ENCODE measurements at regions not wholly inside any gene's neighbourhood (a gene's known extent, or its start where the extent isn't known, plus 50 kb on each side); places are given as distances from the start of the nearest gene placed in this dataset.

GRCh38 chr2:239889641-239890121 is 135.5 kb downstream of the NDUFA10 start:
- no peak for DNase-seq
- H3K9me3 ChIP-seq (ENCODE audit: low read length) = no peaks in the 10 kb centered on the region
- H3K4me3 Mint-ChIP-seq = no peak overlapping the region
- H3K36me3 ChIP-seq (ENCODE audit: insufficient read depth, low read length) = no peaks in the 10 kb centered on the region
- peaks cover 10 to 15% of the 10 kb centered on the region in 2 donors for H3K27me3 Mint-ChIP-seq
- CTCF ChIA-PET = no interaction called here
- POLR2A ChIA-PET = no interaction called here
- no peaks in the 10 kb centered on the region for H3K27me3 ChIP-seq (ENCODE audit: insufficient read depth, low read length, poor library complexity, severe bottlenecking)
- peaks cover 0 to 2% (median 1%) of the 10 kb centered on the region in 3 donors for H3K36me3 Mint-ChIP-seq
- H3K4me1 Mint-ChIP-seq = no peaks in the 10 kb centered on the region
- no peak overlapping the region for H3K4me3 ChIP-seq (ENCODE audit: low read length)
- H3K27ac Mint-ChIP-seq = peak overlapping the region in 1 of 8 donors; percentile 52
- no peak overlapping the region for H3K27ac ChIP-seq (ENCODE audit: low read depth, low read length)
- peaks cover 8 to 20% (median 16%) of the 10 kb centered on the region in 5 donors for H3K9me3 Mint-ChIP-seq
- no peaks in the 10 kb centered on the region for H3K4me1 ChIP-seq (ENCODE audit: insufficient read depth, low read length)

- Histone ChIP-seq H3K27ac (ENCODE audit: low read depth, low read length) (no peak overlapping the region), H3K9me3 (ENCODE audit: low read length) (no peaks in the 10 kb centered on the region), H3K36me3 (ENCODE audit: insufficient read depth, low read length) (no peaks in the 10 kb centered on the region), H3K4me1 (ENCODE audit: insufficient read depth, low read length) (no peaks in the 10 kb centered on the region), H3K27me3 (ENCODE audit: insufficient read depth, low read length, poor library complexity, severe bottlenecking) (no peaks in the 10 kb centered on the region), H3K4me3 (ENCODE audit: low read length) (no peak overlapping the region)
- Mint-ChIP-seq H3K4me3 (no peak overlapping the region), H3K27me3 (peaks cover 3 to 7% of the 10 kb centered on the region in 2 donors), H3K27ac (no peak overlapping the region), H3K9me3 (peaks cover 15 to 23% (median 23%) of the 10 kb centered on the region in 5 donors), H3K4me1 (no peaks in the 10 kb centered on the region), H3K36me3 (peaks cover 0 to 6% (median 1%) of the 10 kb centered on the region in 3 donors)
- CTCF ChIA-PET = no interaction called here
- POLR2A ChIA-PET = no interaction called here
- DNase-seq = no peak
Measured at GRCh38 chr2:239887604-239888003, 137.5 kb downstream of the NDUFA10 start.

- Mint-ChIP-seq H3K9me3 (peaks cover 15 to 23% (median 23%) of the 10 kb centered on the region in 5 donors), H3K27ac (no peak overlapping the region), H3K36me3 (peaks cover 0 to 6% (median 3%) of the 10 kb centered on the region in 3 donors), H3K4me3 (no peak overlapping the region), H3K27me3 (peaks cover 7 to 10% of the 10 kb centered on the region in 2 donors), H3K4me1 (peaks cover 3 to 6% (median 4%) of the 10 kb centered on the region in 3 donors)
- ChIA-PET CTCF (no interaction called here), POLR2A (no interaction called here)
- H3K36me3 ChIP-seq (ENCODE audit: insufficient read depth, low read length) = no peaks in the 10 kb centered on the region
- H3K9me3 ChIP-seq (ENCODE audit: low read length) = no peaks in the 10 kb centered on the region
- no peaks in the 10 kb centered on the region for H3K4me1 ChIP-seq (ENCODE audit: insufficient read depth, low read length)
- no peak overlapping the region for H3K4me3 ChIP-seq (ENCODE audit: low read length)
- no peak for DNase-seq
- no peak overlapping the region for H3K27ac ChIP-seq (ENCODE audit: low read depth, low read length)
- no peaks in the 10 kb centered on the region for H3K27me3 ChIP-seq (ENCODE audit: insufficient read depth, low read length, poor library complexity, severe bottlenecking)
Measured at GRCh38 chr2:239886781-239887180, 138.4 kb downstream of the NDUFA10 start.

GRCh38 chr2:239884875-239885274 is 140.3 kb downstream of the NDUFA10 start:
- H3K36me3 Mint-ChIP-seq = peaks cover 0 to 6% (median 3%) of the 10 kb centered on the region in 3 donors
- peaks cover 3 to 6% (median 4%) of the 10 kb centered on the region in 3 donors for H3K4me1 Mint-ChIP-seq
- no peaks in the 10 kb centered on the region for H3K36me3 ChIP-seq (ENCODE audit: insufficient read depth, low read length)
- no peak overlapping the region for H3K4me3 Mint-ChIP-seq
- H3K9me3 Mint-ChIP-seq = peaks cover 15 to 23% (median 23%) of the 10 kb centered on the region in 5 donors
- no peak overlapping the region for H3K27ac ChIP-seq (ENCODE audit: low read depth, low read length)
- no peak for DNase-seq
- no peaks in the 10 kb centered on the region for H3K27me3 ChIP-seq (ENCODE audit: insufficient read depth, low read length, poor library complexity, severe bottlenecking)
- no peaks in the 10 kb centered on the region for H3K9me3 ChIP-seq (ENCODE audit: low read length)
- ChIA-PET CTCF (no interaction called here), POLR2A (no interaction called here)
- no peaks in the 10 kb centered on the region for H3K4me1 ChIP-seq (ENCODE audit: insufficient read depth, low read length)
- H3K4me3 ChIP-seq (ENCODE audit: low read length) = no peak overlapping the region
- H3K27ac Mint-ChIP-seq = no peak overlapping the region
- peaks cover 12 to 14% of the 10 kb centered on the region in 2 donors for H3K27me3 Mint-ChIP-seq

GRCh38 chr2:239884051-239884405 is 141.1 kb downstream of the NDUFA10 start:
- no peak overlapping the region for H3K4me3 ChIP-seq (ENCODE audit: low read length)
- H3K27me3 ChIP-seq (ENCODE audit: insufficient read depth, low read length, poor library complexity, severe bottlenecking) = no peaks in the 10 kb centered on the region
- DNase-seq = no peak
- H3K27ac ChIP-seq (ENCODE audit: low read depth, low read length) = no peak overlapping the region
- ChIA-PET POLR2A (no interaction called here), CTCF (no interaction called here)
- no peaks in the 10 kb centered on the region for H3K9me3 ChIP-seq (ENCODE audit: low read length)
- Mint-ChIP-seq H3K4me3 (no peak overlapping the region), H3K36me3 (peaks cover 0 to 6% (median 3%) of the 10 kb centered on the region in 3 donors), H3K27me3 (peaks cover 15% of the 10 kb centered on the region in 2 donors), H3K9me3 (peaks cover 15 to 23% (median 23%) of the 10 kb centered on the region in 5 donors), H3K27ac (no peak overlapping the region), H3K4me1 (peaks cover 3 to 6% (median 4%) of the 10 kb centered on the region in 3 donors)
- H3K4me1 ChIP-seq (ENCODE audit: insufficient read depth, low read length) = no peaks in the 10 kb centered on the region
- H3K36me3 ChIP-seq (ENCODE audit: insufficient read depth, low read length) = no peaks in the 10 kb centered on the region

GRCh38 chr2:239883326-239884050 is 141.7 kb downstream of the NDUFA10 start:
- no peak overlapping the region for H3K27ac ChIP-seq (ENCODE audit: low read depth, low read length)
- ChIA-PET CTCF (no interaction called here), POLR2A (no interaction called here)
- Mint-ChIP-seq H3K4me1 (peaks cover 3 to 6% (median 4%) of the 10 kb centered on the region in 3 donors), H3K27me3 (peaks cover 15% of the 10 kb centered on the region in 2 donors), H3K27ac (no peak overlapping the region), H3K36me3 (peaks cover 0 to 6% (median 3%) of the 10 kb centered on the region in 3 donors), H3K4me3 (no peak overlapping the region), H3K9me3 (peaks cover 15 to 23% (median 23%) of the 10 kb centered on the region in 5 donors)
- H3K9me3 ChIP-seq (ENCODE audit: low read length) = no peaks in the 10 kb centered on the region
- no peak overlapping the region for H3K4me3 ChIP-seq (ENCODE audit: low read length)
- H3K36me3 ChIP-seq (ENCODE audit: insufficient read depth, low read length) = no peaks in the 10 kb centered on the region
- DNase-seq = no peak
- no peaks in the 10 kb centered on the region for H3K27me3 ChIP-seq (ENCODE audit: insufficient read depth, low read length, poor library complexity, severe bottlenecking)
- no peaks in the 10 kb centered on the region for H3K4me1 ChIP-seq (ENCODE audit: insufficient read depth, low read length)

- Histone ChIP-seq H3K27me3 (ENCODE audit: insufficient read depth, low read length, poor library complexity, severe bottlenecking) (no peaks in the 10 kb centered on the region), H3K36me3 (ENCODE audit: insufficient read depth, low read length) (no peaks in the 10 kb centered on the region), H3K27ac (ENCODE audit: low read depth, low read length) (no peak overlapping the region), H3K4me3 (ENCODE audit: low read length) (no peak overlapping the region), H3K9me3 (ENCODE audit: low read length) (no peaks in the 10 kb centered on the region), H3K4me1 (ENCODE audit: insufficient read depth, low read length) (no peaks in the 10 kb centered on the region)
- H3K27ac Mint-ChIP-seq = peak overlapping the region in 1 of 8 donors; percentile 3
- POLR2A ChIA-PET = no interaction called here
- CTCF ChIA-PET = interaction anchor here (0.9 to 1.3 kb wide), 3 partner anchors 12 to 740 kb away, joined by 3 to 4 read pairs (median 3); no protein-coding TSS in a partner anchor
- peaks cover 3 to 6% (median 4%) of the 10 kb centered on the region in 3 donors for H3K4me1 Mint-ChIP-seq
- no peak for DNase-seq
- H3K9me3 Mint-ChIP-seq = peaks cover 15 to 23% (median 23%) of the 10 kb centered on the region in 5 donors
- peaks cover 15 to 18% of the 10 kb centered on the region in 2 donors for H3K27me3 Mint-ChIP-seq
- peaks cover 0 to 6% (median 3%) of the 10 kb centered on the region in 3 donors for H3K36me3 Mint-ChIP-seq
- H3K4me3 Mint-ChIP-seq = no peak overlapping the region
Measured at GRCh38 chr2:239882781-239883180, 142.4 kb downstream of the NDUFA10 start.

- Mint-ChIP-seq H3K27me3 (peaks cover 15 to 18% of the 10 kb centered on the region in 2 donors), H3K27ac (peak overlapping the region in 2 of 8 donors; percentile 3 to 17), H3K4me3 (peak overlapping the region in 1 of 7 donors; percentile 66), H3K36me3 (peaks cover 0 to 6% (median 3%) of the 10 kb centered on the region in 3 donors), H3K9me3 (peaks cover 15 to 23% (median 23%) of the 10 kb centered on the region in 5 donors), H3K4me1 (peaks cover 3 to 6% (median 4%) of the 10 kb centered on the region in 3 donors)
- H3K36me3 ChIP-seq (ENCODE audit: insufficient read depth, low read length) = no peaks in the 10 kb centered on the region
- CTCF ChIA-PET = interaction anchor here (0.9 to 1.3 kb wide), 3 partner anchors 12 to 740 kb away, joined by 3 to 4 read pairs (median 3); no protein-coding TSS in a partner anchor
- POLR2A ChIA-PET = no interaction called here
- H3K4me1 ChIP-seq (ENCODE audit: insufficient read depth, low read length) = no peaks in the 10 kb centered on the region
- no peaks in the 10 kb centered on the region for H3K9me3 ChIP-seq (ENCODE audit: low read length)
- H3K4me3 ChIP-seq (ENCODE audit: low read length) = no peak overlapping the region
- H3K27ac ChIP-seq (ENCODE audit: low read depth, low read length) = no peak overlapping the region
- DNase-seq = peak; percentile 29 to 69 (median 37)
- H3K27me3 ChIP-seq (ENCODE audit: insufficient read depth, low read length, poor library complexity, severe bottlenecking) = no peaks in the 10 kb centered on the region
Measured at GRCh38 chr2:239882331-239882732, 142.8 kb downstream of the NDUFA10 start.

Measured in CD8-positive, alpha-beta memory T cell (primary cell).